SK-N-SH (cell line): ENCODE measurements at regions not wholly inside any gene's neighbourhood (a gene's known extent, or its start where the extent isn't known, plus 50 kb on each side); places are given as distances from the start of the nearest gene placed in this dataset.

Source experiments
- USF2 ChIP-seq: fragments of 150-350 bp; IDR thresholded peaks from 2 replicates; pipeline ENCODE4 v1.6.1; 2017; ENCODE audit warnings: antibody characterized with exemption, low read length, low read depth, borderline replicate concordance
- TF ChIP-seq, protein P1 (sequence below): fragments of 200-600 bp; sonication (generic); IDR thresholded peaks from 2 replicates; pipeline ENCODE4 v1.6.1; 2017; ENCODE audit warnings: antibody characterized with exemption, mild to moderate bottlenecking, moderate library complexity

GRCh38 chr10:16030562-16030961 is 170.3 kb upstream of the MINDY3 start:
- TF ChIP-seq USF2 = no peak
- TF ChIP-seq, protein P1, sequence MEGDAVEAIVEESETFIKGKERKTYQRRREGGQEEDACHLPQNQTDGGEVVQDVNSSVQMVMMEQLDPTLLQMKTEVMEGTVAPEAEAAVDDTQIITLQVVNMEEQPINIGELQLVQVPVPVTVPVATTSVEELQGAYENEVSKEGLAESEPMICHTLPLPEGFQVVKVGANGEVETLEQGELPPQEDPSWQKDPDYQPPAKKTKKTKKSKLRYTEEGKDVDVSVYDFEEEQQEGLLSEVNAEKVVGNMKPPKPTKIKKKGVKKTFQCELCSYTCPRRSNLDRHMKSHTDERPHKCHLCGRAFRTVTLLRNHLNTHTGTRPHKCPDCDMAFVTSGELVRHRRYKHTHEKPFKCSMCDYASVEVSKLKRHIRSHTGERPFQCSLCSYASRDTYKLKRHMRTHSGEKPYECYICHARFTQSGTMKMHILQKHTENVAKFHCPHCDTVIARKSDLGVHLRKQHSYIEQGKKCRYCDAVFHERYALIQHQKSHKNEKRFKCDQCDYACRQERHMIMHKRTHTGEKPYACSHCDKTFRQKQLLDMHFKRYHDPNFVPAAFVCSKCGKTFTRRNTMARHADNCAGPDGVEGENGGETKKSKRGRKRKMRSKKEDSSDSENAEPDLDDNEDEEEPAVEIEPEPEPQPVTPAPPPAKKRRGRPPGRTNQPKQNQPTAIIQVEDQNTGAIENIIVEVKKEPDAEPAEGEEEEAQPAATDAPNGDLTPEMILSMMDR = no peak
